HG03060 (cell line): ENCODE measurements at regions not wholly inside any gene's neighbourhood (a gene's known extent, or its start where the extent isn't known, plus 50 kb on each side); places are given as distances from the start of the nearest gene placed in this dataset.
"Not testable (repeated sequence)": the region's sequence is repeated elsewhere in the genome, so short reads cannot be mapped to it uniquely, and the experiment has no call there.

Experiments
- ATAC-seq: cut with Tn5 transposase; IDR thresholded peaks from one replicate; pipeline ENCODE4 v1.9.1; 2021; ENCODE audit warnings: low read depth, moderate number of reproducible peaks; ENCODE audit not compliant: unreplicated experiment

DNA sequence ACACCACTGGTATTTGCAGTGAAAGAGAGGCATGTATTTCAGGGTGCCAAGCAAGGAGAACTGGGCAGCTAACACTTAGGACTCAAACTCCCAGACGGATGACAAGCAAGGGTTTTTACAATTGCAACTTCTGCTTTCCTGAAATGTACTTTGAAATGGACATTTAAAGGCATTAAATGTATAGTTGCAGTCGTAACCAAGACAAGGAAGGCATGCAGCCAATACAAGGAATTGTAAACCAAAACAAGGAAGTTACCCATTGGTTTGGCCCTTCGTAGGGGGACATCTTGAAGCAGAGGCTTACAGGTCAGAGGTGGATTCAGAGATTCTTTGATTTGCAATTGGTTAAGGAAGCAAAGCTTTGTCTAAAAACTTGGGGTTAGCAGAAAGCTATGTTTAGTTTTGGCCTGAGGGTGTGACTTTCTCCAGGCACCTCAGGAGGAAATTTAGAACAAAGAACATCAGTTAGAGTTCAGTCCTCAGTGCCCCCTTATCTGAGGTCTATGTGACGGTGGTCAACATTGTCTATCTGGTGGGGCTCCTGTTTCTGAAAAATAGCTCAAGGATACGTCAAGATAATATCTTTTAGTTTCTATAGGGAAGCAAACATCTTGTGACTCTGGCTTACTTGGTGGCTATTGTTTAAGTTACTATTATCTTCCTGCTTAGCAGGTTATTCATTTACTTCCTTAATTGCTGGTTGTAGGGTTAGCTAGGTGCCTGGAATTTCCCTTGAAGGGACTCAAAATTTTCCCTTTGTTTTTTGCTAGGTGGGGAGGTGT is 266.0 kb downstream of the CD83 start:
- no peak for ATAC-seq

DNA sequence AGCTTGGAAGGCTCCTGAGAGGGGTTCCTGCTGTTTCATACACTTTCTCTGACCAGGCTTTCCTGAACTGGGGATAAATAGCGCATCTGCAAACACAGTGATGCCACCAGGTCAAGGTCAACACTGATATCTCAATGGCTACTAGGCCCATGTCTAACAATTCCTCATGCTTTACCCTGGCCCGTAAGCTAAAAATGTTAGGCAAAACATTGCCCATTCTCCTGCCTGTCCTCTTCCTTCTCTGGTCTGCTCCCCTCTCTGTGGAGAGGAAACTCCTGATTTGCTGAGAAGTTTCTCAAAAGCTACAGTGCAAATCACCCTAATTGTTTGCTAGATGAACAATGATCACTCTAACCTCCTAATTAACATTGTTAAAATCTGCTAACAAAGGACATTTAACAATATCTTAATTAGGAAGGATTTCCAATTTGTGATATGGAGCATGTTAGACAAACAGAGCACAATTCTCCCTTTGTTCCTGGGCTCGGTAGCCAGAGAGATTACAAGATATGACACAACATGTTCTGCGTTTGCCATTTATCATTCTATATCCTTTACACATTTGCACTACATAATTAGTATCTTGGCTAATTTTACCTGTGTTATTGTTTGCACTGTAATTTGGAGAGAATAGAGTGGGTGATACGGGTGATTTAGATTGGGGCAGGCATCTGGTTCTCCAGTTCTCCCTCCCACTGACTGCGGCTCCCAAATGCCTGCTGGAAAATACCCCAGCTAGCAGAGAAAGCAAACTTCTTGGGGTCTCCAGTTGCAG is 266.8 kb downstream of the CD83 start:
- ATAC-seq = no peak

DNA sequence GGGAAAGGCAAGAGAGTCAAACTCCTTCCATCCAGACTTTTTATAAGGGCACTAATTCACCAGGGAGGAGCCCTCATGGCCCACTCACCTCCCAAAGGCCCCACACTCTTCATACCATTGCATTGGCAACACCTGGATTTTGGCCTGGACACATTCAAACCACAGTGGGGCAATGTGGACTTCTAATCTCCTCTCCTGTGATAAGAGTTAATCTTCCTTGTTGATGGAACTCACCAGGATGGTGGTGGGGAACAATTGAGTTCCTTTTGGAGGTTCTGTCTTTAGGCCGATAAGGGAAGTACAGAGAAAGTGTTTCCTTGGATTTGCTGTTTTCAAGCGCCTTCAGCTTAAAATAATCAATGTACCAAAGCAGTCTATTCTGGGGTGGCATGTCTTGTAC is 268.7 kb downstream of the CD83 start:
- ATAC-seq = no peak

DNA sequence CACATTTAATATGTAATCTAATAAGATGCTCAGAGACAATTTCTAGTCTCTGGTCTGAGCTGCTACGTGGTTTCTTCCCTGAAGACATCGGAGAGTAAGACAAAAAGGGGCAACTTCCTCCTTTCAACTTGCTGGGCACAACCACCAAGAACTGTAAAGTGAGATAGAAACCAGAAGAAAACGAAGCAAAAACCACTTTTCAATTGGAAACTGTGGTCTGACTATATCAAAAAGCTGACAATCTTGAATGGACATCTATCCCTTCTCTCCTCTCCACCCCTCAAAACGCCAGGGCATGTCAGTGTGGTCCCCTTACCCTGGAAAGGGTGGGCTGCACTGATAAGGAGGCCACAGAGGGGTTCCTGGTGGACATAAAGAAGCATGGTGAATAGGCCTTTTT is 269.1 kb downstream of the CD83 start:
- ATAC-seq = no peak

DNA sequence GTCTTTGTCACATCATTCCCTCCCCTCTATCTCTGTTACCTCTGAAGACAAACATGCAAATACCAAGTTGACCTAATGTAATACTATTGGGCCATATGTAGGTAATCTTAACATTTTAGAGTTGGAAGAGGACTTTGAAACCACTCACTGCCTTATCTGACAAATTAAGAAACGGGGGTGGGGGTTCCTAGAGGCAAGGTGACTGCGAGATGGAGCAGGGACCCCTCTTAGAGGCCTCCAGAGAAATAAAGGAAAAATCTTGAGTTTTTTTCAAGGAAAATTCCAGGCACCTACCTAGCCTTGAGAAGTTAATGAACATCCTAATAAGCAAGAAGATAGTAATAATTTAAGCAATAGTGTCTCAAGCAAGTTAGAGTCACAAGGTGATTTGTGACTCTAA is 270.8 kb downstream of the CD83 start:
- ATAC-seq = no peak

DNA sequence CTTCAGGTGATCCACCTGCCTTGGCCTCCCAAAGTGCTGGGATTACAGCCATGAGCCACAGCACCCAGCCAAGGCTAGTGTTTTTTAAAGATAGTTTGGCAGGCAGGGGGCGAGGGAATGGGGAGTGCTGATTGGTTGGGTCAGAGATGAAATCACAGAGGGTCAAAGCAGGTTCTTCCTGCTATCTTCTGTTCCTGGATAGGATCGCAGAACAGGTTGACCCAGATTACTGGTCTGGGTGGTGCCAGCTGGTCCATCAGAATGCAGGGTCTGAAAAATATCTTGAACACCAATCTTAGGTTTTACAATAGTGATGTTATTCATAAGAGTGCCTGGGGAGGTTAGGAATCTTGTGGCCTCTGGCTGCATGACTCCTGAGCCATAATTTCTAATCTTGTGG is 272.2 kb downstream of the CD83 start:
- not testable (repeated sequence) for ATAC-seq

DNA sequence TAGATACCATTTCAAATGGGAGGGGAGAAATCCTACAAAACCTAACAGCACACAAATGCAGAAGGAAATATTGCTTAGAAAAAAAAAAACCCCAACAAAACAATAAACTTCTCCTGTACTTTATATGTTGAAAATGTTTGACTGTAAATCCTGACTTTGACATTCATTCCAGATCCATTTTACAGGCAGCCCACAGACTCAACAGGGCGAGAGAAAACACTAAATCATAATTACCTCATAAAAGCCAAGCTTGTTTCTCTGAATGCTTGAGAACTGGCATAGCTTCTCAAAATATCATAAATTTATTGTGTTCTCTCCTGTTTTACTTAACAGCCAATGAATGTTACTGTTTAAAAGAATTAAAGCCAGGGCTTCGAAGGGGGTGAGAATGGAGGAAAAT is 273.2 kb downstream of the CD83 start:
- no peak for ATAC-seq

DNA sequence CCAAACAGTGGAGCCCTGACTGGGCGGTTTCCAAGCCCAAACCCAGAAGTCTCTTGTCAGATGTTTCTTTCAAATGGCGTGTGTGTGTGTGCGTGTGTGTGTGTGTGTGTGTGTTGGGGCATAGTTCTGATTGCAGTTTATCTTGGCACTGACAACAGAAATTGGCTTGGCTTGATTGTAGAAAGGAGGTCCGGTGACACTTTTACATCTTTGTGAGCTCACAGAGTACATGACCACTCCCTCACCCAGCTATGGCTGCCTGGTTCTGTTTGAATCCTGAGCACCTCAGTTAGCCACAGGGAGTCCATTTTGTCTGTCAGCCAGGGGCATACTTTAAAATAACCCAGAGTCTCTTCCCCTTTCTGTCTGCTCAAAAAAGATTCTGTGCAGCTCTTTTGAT is 276.3 kb downstream of the CD83 start:
- ATAC-seq = no peak

DNA sequence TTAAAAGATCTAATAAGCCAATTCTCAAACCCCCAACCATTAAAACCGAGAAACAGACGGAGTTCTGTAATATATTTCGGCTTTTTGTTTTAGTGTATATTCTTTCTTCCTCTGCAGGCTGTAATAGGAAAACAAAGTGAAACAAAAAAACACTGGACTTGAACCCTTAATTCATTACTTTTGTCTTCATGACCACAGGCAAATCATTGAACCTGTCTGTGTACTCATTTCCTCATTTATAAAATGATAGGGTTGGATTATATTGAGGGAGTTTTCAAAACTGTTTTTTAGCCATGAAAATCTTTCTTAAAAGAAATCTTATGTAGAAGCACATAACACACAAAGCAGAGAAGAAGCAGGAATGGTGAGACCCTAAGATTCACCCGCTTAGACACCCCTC is 278.8 kb downstream of the CD83 start:
- ATAC-seq = no peak

DNA sequence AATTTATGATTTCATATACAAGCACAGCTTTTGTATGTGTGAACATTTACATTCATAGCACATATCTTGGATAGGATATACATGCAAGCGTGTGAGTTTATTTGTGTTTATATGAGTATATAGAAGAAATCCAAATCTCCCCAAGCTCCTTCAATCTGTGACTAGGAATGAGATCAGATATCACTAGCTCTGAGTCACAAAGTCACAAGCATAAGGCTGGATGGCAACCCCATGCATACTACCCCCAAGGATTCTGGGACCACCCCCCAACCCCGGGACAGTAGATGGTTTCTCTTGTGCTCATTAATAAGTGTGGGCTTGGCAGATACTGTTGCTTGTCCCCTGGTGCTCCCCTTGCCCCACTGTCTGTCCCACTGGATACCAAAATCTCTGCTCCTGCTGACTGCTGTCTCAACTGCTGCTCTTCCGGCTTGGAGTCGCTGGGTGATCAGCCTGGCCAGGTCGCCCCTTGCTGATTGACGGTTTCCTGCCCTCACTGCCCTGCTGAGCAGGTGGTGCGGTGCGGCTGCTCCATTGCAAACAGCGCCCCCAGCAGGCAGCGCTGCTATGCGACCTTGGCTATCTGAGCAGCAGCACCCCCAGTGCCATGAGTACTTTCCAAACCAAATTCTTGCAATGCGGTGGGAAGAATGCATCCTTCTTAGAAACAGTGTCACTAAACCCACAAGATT is 279.4 kb downstream of the CD83 start:
- ATAC-seq = no peak

DNA sequence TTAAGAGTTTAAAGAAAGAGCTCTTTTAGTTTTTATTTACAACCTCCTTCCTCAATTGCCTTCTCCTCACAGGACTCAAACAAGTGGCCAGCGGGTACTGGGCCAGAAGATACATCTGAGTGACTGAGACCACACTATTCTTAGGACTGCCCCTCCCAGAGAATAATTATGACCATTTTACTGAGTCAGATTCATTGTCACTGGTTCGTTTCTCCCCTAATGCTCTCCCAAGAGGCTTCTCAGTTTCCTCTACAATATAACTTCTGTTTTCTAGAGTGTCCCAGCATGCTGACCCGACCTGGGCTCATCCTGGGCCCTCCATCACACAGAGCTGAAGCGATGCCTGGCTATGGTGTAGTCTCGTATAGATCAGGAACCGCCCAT is 279.9 kb downstream of the CD83 start:
- no peak for ATAC-seq

DNA sequence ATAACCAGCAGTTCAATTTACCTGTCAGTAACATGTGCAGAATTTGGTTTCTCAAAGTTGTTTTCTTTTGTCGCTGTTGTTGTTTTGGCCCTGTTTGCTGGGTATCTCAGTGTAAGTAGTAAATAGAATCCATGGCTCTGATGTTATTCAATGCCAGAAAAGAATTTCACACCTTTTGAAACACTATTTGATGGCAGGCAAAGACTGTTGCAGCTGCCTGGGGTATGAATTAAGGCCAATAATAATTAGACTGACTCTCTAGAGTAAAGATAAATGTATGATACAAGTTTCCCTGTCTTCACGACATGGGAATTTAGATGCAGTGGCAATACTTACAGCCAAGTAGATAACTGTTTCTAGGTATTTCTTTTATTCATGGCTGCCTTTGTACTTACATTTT is 281.4 kb downstream of the CD83 start:
- no peak for ATAC-seq

DNA sequence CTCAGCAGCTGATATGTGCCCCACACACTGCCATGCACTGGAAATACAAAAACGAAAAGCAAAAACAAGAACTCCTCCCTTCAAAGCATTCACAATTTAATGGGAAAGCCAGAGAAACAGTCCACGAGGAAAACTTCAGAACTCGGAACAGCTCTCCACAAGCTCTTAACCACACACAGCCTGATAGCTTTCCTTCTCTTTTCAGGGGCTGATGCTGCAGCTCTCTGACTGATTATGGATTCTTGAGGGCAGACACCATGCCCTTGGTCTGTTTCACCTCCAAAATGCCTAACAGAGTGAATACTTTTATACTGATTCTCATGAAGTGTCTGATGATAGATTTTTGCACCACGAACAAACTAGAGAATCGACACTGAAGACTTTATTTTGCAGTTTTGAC is 282.1 kb downstream of the CD83 start:
- ATAC-seq = no peak

DNA sequence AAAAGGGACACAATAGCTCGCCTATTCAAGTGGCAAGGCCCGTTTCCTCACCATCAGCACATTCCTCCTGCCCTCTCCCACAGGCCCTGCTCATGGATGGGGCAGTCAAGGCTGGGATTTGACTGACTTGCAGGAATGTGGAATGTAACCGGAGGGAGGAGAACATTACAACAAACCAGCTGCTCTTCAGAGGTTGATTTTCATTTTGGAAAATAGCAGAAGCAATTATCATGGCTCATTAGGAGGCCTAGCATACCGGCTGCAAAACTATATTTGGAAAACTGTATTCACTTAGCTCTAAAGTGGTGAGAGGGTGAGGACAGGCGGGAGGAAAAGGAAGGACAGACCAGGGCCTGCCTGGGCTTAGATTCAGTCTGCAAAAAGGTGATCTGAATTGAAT is 283.7 kb downstream of the CD83 start:
- no peak for ATAC-seq

DNA sequence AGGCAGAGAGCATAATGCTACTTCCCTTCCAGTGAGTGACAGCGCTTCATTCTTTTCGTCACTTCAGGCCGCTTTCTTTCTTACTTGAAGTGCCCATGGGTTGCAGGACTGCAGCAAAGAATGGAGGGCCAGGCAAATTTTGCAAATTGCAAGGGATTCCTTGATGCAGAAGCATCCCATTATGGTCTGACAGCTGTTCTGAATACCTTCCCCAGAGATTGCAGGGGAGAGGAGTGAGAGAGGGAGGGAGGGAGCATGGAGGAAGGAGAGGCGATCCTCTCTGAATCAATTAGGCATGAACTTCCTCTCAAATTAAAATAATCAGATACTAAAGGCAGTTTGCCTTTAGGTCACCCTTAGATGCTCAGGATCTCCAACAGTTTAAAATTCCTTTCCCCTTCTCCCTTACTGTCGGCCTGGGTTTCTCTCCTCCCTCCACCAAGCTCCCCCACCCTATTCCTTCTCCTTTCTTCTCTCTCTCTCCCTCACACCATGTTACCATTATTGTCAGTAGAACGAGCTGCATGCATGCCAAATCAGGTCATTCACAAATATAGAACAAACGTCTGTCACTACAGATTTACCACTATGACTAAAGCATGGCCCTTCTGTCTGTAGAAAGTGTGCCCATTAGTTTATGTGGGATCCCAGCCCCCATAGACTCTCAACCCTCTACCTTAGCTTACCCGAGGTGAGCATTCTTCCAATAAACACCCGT is 289.2 kb downstream of the CD83 start:
- ATAC-seq = no peak

DNA sequence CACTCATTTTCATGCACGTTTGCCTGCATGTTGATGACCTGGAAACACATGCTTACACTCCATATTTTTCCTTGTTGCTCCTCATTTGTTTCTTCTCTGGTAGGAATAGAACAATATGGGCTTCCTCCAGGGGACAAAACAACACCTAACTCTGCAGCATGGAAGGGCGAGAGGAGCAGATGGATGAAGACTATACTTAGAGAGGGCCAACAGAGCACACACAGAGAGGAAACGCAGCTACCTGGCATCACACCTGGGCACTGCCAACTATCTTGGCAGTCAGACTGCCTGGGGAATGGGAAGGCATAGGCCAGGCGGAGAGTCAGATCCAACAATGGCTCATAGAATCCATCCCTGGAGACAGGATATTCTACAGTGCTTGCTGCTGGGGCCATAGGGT is 290.9 kb downstream of the CD83 start:
- no peak for ATAC-seq

DNA sequence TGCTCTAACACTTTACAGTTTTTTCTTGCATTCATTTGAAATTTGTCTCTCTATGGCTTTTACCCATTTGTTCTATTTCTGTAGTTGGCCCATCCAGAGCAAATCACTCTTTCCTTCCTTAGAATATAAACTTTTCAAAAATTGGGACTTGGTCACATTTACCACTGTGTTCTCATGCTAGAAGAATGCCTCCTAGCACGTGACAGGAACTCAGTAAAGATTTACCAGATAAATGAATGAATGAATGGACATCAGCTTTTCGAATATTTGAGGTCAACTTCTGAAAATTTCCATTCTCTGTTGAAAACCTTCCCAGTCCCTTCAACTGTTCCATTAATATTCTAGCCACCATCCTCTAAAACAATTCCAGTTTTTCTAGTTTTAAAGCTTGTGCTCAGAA is 294.5 kb downstream of the CD83 start:
- ATAC-seq = no peak

DNA sequence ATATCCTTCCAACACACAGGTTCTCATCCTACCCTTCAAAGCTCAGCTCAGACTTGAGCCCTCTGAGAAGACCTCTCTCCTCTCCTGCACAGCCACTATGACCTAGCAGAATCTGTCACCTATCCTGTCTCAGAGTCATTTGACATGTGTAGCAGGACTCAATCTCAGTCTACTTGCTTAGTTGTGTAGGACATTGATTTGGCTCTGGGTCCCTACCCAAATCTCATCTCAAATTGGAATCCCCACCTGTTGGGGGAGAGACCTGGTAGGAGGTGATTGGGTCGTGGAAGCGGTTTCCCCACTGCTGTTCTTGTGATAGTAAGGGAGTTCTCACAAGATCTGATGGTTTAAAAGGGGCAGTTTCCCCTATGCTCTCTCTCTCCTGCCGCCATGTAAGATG is 297.9 kb downstream of the CD83 start:
- ATAC-seq = no peak

DNA sequence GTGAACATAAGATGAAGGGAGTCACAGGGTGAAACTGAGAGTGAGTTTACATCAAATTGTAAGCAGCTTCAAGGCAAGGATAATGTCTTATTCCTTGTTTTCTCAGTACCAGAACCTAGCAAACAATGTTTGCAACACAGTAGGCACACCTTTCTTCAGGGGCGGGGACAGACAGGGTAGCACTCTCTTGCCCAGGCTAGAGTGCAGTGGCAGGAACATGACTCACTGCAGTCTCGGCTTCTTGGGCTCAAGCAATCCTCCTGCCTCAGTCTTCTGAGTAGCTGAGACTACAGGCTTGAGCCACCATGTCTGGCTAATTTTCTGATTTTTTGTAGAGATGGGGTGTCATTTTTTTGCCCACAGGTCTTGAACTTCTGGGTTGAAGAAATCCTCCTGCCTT is 299.8 kb downstream of the CD83 start:
- ATAC-seq = no peak

DNA sequence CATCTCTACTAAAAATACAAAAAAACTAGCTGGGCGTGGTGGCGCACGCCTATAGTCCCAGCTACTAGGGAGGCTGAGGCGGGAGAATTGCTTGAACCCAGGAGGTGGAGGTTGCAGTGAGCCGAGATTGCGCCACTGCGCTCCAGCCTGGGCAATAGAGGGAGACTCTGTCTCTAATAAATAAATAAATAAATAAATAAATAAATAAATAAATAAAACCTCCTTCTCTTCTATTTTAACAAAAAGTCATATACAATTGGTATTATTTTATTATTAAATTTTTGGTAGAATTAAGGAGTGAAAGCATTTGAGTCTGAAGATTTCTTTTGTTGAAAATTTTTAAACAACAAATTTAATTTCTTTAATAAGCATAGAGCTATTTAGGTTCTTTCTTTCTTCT is 301.7 kb downstream of the CD83 start:
- not testable (repeated sequence) for ATAC-seq

DNA sequence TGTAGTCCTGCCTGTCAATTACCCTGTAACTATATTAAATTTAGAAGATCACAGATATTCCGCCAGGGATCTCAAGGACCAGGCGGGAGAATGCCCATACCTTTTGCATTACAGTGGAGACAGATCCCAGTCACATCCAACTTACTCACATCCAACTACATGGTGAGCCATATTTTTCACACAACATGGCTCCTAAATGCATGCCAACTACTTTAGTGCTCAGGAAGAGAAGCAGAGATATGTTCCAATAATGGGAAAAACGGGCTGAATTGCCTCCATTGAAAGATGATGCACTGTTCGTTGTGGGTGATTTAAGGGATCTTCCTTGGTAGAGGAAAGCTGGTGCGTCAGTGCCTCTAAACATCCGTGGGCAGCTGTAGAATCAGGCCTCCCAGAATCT is 304.5 kb downstream of the CD83 start:
- no peak for ATAC-seq
